NCI-H1930 (cell line): ENCODE measurements at regions not wholly inside any gene's neighbourhood (a gene's known extent, or its start where the extent isn't known, plus 50 kb on each side); places are given as distances from the start of the nearest gene placed in this dataset.

Experiments
- DNase-seq, 2 experiments: peaks; one replicate each; lab custom pipeline; 2025; lab: John Stamatoyannopoulos, UW

DNA sequence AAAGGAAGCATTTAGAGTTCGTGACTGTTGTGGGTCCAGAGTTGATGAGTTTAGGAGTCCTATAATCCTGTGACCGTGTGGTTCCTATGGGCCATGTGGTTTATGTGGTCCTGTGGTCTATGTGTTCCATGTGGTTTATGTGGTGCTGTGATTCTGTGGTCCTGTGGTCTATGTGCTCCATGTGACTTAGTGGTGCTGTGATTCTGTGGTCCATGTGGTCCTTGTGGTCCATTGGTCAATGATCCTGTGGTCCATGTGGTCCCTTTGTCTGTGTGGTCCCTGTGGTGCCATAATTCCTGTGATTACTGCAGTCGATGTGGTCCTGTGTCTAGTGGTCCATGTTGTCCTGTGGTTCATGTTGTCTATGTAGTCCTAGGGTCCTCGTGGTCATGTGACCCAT lies 167.3 kb downstream of the TMEM18 start:
- no peak for DNase-seq

DNA sequence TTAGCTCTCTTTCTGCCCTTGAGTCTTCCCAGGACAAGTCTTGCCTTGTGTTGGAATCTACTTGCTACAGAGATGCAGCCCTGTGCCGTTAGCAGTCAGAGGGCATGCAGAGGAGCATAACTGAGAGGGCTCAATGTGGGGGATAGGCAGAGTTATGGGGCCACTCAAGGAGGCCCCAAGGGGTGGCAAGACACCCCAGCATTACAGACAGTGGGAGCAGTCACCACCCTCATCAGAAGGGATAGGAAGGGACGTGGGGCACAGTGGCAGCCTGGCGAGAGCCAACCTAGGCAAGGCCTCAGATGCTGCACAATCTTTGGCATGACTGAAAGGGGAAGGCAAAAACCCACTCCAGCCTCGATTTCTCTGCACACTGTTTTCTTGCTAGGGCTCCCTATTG lies 169.1 kb downstream of the TMEM18 start:
- no peak for DNase-seq

DNA sequence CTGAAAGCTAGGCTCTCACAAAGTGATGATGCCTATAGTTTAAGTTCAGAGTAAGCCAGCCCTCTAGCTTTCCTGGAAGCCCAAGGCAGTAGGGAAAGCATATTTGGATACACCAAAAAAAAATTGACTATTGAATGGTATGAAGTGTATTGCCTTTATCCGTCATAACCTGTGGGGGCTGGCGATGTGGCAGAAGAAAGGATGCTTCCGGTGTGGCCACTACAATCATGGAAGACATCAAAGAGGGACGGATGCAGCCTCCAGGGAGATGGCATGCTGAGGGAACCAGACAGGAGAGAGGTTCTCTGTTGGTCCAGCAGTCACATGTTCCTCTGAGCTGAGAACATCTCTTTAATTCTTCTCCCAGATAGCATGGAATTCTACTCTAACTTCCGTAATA lies 170.3 kb downstream of the TMEM18 start:
- DNase-seq: no peak

DNA sequence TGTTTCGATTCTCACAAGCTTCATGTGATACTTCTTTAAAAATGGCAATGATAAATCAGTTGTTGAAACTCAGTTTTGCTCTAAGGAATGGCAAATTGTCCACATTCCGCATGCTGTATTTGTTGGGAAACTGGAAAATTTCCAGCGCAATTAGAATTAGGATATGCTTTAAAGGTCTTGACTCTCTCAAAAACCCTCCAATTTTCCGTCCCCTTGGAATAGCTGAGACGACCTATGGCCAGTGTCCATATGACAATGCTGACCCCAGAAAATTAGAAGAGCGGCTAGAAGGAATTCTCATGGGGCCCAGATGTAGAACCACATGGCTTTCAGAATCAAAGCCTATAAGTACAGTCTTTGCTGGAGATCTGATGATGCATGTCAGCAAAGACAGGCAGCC lies 170.8 kb downstream of the TMEM18 start:
- DNase-seq: no peak

DNA sequence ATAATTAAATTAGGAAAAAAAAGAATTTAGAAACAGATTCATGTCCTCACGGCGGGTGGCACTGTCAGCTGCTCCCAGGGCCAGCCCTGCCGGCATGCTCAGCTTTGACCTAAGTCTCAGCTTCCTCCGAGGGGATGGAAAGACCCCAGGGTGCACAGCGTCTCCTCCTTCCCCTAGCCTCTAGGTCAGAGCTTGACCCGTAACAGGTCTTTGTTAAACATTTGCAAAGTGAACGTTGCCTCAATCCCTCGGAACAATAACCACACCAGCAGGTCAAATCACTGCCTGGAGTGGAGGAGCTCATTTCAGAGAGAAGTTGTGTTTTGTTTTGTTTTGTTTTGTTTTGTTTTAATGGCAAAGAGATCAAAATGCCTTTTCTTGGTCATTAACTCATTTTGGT lies 171.3 kb downstream of the TMEM18 start:
- DNase-seq: no peak

DNA sequence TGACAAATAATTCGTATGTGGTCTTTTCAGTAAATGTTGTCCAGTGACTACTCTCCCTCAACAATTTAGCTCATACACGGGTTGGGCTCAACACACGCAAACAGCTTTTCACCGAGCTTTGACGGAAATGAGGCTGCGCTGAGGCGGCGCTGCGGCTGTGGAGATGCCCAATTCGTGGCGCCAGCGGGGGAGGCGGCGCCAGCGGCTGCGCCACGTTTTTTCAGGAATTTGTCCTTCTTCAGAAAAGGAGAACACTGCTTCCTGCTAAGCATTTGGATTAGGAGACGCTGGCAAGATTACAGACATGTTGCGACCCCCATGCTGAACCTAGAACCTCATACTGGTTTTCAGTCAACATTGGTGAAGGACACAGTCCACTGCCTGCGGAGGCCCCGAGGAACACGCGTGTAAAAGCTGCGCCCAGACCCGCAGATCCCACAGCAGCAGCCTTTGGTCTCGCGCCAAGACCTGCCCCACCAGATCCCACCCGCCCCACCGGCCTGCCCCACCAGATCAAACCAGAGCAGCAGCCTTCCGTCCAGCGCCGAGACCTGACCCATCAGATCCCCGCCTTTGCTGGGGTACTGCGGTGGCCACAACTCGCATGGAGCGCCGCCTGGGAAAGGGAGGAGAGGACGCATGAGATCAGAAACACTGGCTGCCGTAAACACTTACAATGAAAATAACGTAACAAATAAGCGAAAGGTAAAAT lies 173.8 kb downstream of the TMEM18 start:
- no peak for DNase-seq

DNA sequence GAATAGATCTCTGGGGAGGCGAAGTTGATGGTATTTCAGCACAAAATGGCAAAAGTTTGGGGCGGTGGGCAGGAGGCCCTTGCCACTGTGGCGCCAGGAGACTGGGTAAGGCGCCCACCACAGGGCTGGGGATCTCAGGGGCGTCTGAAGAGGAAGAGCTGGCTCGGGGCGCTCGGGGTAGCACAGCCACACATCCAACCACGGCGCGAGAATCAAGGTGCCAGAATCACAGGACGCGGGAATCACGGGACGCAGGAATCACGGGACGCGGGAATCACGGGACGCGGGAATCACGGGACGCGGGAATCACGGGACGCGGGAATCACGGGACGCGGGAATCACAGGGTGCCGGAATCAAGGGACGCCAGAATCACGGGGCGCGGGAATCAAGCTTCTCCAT lies 174.4 kb downstream of the TMEM18 start:
- DNase-seq: no peak

DNA sequence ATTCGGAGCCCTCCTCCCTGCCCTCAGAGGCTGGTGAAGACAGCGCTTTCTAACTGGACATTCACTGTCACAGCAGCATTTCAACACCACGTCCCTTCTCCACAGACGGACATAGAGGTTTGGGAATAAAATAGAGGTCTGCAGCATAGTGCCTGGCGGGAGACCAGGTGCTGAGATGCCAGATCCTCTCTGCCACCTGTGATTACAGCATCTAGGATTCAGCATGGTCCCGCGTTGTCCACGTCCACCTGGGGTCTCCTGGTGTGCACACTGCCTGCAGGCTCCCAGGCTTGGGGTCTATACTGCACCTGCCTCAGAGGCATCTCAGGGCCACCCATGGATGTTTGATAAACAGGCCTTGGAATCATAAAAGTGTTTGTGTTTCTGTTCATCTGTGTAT lies 175.5 kb downstream of the TMEM18 start:
- DNase-seq: no peak

DNA sequence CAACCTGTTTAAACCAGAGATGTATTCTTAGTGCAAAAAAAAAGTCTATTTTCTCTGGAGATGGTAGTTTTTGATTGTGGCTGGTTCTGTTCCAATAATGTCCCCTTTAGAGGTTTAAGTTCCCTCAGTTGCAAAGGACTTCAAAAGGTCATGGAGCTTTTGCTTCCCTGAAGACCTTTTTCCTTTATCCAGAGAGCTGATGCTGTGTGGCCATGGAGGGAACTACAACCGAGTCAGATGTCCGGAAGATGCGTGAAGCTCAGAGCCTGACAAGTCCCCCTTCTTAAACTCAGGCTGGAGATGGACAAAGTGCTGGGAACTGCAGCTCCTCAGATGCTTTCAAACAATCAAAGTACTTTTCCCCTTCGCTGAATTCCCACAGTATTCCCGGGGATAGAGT lies 176.1 kb downstream of the TMEM18 start:
- no peak for DNase-seq

DNA sequence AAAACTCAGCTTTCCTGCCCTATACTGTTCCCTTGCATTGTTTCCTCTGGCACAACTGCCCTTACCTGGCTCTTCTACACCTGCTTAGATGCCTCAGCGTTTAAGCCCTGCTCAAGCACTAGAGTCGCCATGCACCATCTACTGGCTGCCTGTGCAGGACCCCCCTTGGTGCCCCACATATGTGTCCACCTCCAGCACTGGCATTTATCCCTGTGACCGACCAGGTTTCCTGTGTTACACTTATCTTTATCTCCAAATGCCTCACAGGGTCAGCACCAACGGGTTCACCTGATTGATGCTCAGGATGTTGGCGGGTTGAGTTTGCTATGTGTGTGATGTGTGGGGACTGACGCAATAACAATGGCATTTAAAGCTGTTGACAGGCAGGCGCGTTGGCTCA lies 177.5 kb downstream of the TMEM18 start:
- no peak for DNase-seq

DNA sequence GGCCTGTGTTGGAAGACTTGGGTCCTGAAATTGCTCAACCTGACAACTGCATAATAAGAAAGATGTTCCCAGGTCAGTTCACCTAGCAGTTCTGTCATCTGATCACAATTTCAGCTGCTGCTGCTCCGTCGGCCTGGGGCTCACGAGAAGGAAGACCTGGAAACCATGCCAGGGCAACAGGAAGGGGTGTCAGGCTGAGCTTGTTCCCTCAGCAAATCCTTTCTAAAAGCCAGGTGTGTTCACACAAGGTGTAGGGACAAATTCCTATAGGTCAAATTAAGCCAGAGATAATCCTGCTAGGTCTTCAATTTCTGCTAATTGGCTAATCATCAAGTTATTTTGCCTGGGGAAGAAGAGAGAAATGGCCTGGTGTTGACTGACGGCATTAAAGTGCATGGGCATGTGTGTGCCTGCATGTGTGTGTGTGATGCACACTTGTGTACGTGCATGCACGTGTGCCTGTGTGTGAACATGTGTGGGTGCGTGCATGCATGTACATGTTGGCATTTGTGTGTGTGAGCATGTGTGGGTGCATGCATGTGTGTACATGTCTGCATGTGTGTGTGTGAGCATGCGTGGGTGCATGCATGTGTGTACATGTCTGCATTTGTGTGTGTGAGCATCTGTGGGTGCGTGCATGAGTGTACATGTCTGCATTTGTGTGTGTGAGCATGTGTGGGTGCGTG lies 178.6 kb downstream of the TMEM18 start:
- DNase-seq: no peak

DNA sequence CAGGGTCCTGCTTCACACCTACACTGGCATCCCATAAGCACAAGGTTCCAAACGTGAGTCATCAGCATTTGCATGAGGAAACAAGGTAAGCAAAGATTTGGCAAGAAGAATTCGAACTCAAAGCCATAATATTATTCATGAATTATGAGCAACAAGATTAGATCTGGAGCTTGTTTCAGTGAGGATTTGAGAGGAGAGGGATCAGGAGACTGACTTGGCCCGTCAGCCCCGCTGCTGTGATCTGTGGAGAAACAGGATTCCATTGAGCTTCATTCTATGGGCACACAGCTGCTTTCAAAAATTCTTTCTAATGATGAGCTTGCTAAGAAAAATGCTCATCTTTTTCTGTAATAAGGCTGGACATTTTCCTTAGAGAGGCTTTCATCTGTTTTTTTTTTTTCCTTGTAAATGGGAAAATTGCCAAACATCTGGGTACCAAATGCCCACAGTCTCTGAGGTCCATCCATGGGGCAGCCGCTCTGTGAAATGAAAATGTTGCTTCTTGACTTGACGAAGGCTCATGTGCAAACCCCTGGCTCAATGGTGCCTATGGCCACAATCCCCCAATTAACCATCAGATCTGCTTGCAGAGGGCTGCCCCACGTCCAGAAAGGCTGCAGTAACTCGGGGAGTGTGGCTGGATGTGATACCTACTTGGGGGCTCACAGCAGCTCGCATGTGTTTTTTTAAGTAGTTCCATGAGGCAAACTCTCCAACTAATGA lies 179.3 kb downstream of the TMEM18 start:
- DNase-seq: no peak

DNA sequence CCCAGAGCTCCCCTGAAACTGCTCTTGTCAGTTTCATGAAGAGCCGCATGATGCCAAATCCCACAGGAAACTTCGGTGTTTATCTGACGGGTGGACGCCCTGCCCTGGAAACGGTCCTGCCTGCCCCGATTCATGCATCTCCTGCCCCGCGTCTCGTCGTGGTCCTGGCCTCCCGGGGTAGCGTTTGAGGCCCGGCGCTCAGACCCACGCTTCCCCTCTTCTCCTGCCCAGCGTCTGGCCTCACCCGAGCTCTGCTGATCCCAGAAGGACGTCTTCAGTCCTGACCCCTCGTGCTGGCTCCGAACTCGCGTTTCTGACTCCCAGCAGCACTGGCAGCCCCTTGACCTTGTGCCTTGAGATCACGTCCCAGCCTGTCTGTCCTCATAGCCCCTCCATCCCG lies 180.5 kb downstream of the TMEM18 start:
- DNase-seq: no peak

DNA sequence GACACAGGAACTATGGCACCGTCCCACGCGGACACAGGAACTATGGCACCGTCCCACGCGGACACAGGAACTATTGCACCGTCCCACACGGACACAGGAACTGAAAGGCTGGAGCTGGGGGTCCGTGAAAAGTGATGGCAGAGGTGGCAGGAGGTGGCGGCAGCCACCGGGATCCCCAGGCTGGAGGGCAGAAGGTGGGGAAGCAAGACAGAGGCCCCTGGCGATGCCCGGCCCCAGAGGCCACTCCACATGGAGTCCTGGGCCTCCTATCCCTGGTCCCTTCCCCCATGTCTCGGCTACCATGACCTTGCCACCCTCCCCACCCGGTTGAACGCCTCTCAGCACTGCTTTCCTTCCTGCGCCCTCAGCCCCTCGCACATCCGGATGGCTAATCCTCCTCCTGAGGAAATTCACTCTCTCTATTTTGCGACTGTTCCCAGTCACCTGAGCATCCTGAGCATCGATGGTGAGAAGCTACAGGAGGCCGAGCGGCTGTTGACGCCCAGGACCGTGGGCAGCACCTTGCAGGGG lies 181.4 kb downstream of the TMEM18 start:
- no peak for DNase-seq

DNA sequence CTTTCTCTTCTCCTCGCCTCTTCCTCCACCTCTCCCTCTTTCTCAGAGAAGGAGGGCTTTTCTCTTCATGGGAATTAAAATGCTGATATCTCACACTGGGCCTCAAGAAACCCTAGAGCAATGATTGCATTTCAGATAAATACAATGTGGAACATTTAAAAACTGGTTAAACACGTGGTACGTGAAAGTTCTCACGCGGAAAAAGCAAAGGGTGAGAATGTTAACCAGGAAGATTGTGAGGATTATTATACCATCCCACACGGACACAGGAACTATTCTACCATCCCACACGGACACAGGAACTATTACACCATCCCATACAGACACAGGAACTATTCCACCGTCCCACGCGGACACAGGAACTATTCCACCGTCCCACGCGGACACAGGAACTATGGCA lies 182.4 kb downstream of the TMEM18 start:
- DNase-seq: no peak

DNA sequence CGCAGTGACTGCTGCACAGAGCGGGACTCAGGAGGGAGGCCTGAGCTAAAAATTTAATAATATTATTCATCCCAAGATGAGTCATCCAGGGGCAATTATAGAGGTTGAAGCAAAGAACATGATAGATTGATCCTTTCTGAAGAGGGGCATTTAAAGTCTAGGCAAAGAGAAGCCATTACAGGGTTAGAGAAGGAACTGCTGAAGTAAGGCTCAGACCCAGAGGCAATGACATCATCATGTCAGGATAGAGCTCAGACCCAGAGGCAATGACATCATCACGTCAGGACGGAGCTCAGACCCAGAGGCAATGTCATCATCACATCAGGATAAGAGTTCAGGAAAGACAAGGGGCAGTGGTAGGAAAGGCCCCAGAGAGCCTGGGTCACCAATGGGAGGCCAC lies 184.0 kb downstream of the TMEM18 start:
- no peak for DNase-seq

DNA sequence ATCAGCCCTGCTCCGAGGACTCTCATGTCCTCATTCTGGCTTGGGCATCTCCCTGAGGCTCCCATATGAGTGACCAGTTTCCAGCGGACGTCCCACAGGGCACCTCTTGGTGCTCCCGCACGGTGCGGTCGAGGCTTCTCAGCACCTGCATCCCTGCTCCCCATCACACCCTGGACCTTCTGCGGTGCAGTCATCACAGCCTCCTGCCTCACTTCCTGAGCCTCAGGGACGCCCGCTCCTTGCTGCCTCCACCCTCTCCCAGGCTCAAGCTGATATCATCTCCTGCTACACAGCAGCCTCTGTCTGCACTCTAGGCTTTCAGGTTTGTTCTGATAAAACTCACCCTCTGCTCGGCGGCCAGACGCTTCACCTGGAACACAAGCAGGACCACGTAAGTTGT lies 185.0 kb downstream of the TMEM18 start:
- DNase-seq: no peak

DNA sequence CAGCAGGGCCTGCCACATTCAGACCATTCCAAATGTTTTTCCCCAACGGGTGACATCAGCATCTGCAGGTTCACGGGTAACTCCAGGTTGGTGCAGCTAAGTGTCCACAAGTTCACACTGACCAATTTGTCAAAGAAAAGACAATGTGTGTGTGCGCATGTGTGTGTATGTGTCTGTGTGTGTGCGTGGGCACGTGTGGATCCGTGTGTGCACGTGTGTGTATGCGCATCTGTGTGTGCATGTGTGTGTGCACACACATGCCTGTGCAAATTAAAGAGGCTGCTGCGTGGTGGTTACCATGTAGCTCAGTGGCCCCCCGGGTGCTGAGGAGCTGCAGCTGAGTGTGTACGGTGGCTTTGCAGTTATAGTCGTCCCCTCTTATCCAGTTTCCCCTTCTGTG lies 187.4 kb downstream of the TMEM18 start:
- no peak for DNase-seq

DNA sequence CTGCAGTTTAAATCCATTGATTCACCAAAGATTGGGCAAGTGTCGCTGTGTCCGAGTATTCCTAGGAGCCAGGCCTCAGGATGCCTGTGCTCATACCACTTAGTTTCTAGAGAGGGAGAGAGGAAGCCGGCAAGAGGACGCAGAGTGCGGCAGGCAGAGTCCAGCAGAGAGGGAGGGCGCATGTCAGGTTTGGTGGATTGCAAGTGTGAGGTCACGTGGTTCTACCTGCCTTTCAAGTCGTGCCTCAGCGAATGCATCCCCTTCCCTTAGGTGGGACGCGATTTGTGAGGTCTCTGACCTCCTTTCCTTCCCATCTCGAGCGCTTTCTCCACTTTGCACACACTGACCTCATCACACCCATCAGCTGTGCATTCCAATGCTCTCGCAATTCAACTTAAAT lies 188.1 kb downstream of the TMEM18 start:
- no peak for DNase-seq

DNA sequence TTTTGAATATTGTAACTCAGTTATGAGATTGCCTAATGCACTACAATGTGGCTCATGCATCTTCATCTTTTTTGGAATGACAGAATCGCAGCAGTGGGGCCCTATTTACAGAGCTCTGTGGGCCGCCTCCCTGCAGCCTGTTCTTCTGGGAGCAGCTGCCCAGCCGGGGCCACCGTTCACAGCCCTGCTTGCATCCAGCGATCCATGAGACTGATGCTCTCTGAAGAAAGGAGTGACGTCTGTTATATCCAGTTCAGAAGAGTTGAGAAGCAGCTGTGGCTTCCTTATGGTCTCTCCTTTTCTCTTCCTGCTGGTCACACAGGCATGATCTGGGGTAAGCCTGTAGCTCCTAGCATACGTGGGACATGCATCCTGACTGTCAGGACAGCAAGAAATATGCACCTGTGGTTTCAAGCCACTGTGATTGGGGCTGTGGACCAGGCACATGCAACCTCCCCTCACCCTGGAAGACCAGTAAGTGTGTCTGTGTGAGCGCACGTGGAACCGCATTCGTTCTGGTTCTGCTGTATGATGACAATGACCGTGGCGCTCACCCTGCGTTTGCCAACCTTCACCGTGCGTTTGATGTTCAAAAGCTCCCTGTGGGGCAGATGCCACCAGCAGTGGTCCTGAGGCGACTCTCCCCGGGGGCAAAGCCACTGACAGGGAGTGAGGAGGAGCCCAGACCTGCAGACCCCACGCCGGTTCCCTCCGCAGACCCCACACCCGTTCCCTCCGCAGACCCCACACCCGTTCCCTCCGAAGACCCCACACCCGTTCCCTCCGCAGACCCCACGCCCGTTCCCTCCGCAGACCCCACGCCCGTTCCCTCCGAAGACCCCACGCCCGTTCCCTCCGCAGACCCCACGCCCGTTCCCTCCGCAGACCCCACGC lies 189.8 kb downstream of the TMEM18 start:
- DNase-seq: no peak

DNA sequence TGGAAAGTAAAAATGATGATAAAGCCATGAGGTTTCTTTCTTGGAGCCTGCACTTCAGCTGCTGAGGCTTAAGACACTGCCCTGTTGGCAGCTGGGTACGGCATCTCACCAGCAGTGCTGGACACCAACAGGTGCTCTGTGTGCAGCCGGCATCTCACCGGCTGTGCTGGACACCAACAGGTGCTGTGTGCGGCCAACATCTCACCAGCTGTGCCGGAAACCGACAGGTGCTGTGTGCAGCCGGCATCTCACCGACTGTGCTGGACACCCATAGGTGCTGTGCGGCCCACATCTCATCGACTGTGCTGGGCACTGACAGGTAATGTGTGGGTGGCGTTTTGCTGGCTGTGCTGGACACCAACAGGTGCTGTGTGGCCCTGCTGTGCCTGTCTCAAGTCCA lies 190.8 kb downstream of the TMEM18 start:
- no peak for DNase-seq

DNA sequence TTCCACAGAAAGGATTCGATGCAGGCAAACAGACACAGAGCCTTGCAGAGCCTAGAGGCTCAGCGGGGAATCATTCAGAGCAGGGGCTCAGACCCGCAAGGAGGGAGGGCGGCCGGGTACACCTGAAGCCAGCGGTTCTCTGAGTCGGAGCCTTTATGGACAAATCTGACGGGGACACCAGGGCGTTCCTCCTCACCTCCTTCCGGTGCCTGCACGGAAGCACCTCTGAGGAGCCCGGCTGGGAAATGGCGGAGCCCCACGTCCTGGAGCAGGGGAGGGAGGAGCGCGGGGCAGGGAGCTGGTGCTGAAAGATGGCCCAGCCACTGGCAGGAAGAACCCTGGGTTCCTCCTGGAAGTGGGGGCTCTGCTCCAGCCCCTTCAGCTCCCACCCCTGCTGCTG lies 193.5 kb upstream of the ALKAL2 start:
- no peak for DNase-seq
